LNCaP clone FGC (cell line): ENCODE measurements at regions not wholly inside any gene's neighbourhood (a gene's known extent, or its start where the extent isn't known, plus 50 kb on each side); places are given as distances from the start of the nearest gene placed in this dataset.
A peak's percentile ranks its signal among the peaks of the same experiment; 100 is the strongest.
"Not testable (repeated sequence)": the region's sequence is repeated elsewhere in the genome, so short reads cannot be mapped to it uniquely, and the experiment has no call there.

Experiments used
- DNase-seq: peaks from one replicate; pipeline ENCODE4 v3.0.0-alpha.2; 2011; ENCODE audit warnings: low read depth
- H3K4me3 ChIP-seq: 2 replicates; pipeline ENCODE4 v1.5.1; 2011; ENCODE audit warnings: mild to moderate bottlenecking, low read depth, low read length, control low read depth
- TF ChIP-seq, protein P1 (sequence below): IDR thresholded peaks from 2 replicates; pipeline ENCODE4 v1.5.1; 2012; ENCODE audit warnings: mild to moderate bottlenecking; ENCODE audit not compliant: control insufficient read depth, insufficient read depth; ENCODE audit errors: extremely low read depth

- H3K4me3 ChIP-seq, result no peak overlapping the region
- no peak for DNase-seq
- TF ChIP-seq, protein P1, sequence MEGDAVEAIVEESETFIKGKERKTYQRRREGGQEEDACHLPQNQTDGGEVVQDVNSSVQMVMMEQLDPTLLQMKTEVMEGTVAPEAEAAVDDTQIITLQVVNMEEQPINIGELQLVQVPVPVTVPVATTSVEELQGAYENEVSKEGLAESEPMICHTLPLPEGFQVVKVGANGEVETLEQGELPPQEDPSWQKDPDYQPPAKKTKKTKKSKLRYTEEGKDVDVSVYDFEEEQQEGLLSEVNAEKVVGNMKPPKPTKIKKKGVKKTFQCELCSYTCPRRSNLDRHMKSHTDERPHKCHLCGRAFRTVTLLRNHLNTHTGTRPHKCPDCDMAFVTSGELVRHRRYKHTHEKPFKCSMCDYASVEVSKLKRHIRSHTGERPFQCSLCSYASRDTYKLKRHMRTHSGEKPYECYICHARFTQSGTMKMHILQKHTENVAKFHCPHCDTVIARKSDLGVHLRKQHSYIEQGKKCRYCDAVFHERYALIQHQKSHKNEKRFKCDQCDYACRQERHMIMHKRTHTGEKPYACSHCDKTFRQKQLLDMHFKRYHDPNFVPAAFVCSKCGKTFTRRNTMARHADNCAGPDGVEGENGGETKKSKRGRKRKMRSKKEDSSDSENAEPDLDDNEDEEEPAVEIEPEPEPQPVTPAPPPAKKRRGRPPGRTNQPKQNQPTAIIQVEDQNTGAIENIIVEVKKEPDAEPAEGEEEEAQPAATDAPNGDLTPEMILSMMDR, result no peak
These were observed 125.2 kb upstream of the SLC24A2 start for GRCh38 chr9:19914044-19914443.

- no peak overlapping the region for H3K4me3 ChIP-seq
- no peak for DNase-seq
- TF ChIP-seq, protein P1, result no peak
These were observed 124.3 kb upstream of the SLC24A2 start for GRCh38 chr9:19913151-19913550.

DNA sequence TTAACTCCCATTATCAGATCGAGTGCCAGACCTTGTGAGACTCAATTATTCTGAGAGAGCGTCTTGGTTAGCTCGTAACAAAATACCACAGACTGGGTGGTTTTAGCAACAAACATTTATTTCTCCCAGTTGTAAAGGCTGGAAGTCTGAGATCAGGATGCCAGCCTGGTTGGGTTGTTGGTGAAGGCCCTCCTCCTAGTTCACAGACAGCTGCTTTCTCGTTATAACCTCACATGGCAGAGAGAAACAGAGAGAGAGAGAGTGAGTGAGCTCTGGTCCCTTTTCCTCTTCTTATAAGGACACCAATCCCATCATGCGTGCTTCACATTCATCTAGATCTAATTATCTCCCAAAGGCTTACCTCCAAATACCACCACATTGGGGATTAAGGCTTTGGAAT is 114.2 kb upstream of the SLC24A2 start:
- no peak overlapping the region for H3K4me3 ChIP-seq
- TF ChIP-seq, protein P1, result no peak
- no peak for DNase-seq

GRCh38 chr9:19901586-19901985 is 112.7 kb upstream of the SLC24A2 start:
- no peak overlapping the region for H3K4me3 ChIP-seq
- TF ChIP-seq, protein P1, result no peak

DNA sequence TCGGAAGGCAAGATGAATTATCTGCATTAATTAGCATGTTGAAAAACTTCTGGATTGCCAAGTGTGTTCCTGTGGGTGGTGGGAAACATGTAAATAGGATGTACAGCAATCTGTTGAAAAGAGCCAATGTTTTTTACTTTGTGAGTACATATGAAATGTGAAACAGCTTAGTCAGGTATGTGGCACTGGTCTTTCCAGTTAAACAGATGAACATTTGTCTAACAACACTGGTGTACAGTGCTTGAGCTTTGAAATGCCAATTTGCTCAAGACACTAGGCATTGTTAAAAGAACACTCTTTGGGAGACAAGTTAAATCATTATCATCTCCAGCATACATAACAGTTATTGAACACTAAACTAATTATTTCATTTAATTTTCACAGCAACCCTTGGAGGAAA is 107.3 kb upstream of the SLC24A2 start:
- TF ChIP-seq, protein P1, result no peak
- no peak overlapping the region for H3K4me3 ChIP-seq
- peak; percentile 1 for DNase-seq

More at GRCh38 chr9:19901586-19901985, 112.7 kb upstream of the SLC24A2 start:
- no peak for DNase-seq

GRCh38 chr9:19895578-19895977 is 106.7 kb upstream of the SLC24A2 start:
- not testable (repeated sequence) for DNase-seq

DNA sequence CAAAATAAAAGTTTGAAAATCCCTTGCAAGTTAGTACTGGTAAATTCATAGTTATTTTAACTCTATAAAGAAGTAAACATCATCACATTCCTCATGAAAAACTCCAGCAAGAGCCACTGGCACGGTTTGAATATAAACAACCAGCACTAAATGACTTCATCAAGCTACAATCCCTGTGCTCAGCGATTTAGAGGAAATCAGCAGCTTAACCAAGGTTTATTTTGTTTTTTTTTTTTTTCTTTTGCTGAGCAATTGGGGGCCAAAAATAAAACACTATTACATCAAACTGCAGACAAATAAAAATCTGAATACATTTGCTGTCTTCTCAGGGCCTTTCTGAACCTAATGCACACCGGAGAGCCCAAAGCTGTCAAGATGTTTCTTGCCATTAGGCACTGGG is 106.2 kb upstream of the SLC24A2 start:
- TF ChIP-seq, protein P1, result no peak
- DNase-seq, result no peak
- no peak overlapping the region for H3K4me3 ChIP-seq

More at GRCh38 chr9:19895578-19895977, 106.7 kb upstream of the SLC24A2 start:
- not testable (repeated sequence) for H3K4me3 ChIP-seq

- TF ChIP-seq, protein P1, result no peak
- H3K4me3 ChIP-seq, result no peak overlapping the region
- DNase-seq, result no peak
These were observed 96.8 kb upstream of the SLC24A2 start for GRCh38 chr9:19885608-19886007.
